ENCODE measurements at regions not wholly inside any gene's neighbourhood (a gene's known extent, or its start where the extent isn't known, plus 50 kb on each side); places are given as distances from the start of the nearest gene placed in this dataset.

GRCh38 chr1:25068829-25069228 lies 138.8 kb upstream of the RUNX3 start:
- Histone ChIP-seq H3K4me1 (ENCODE audit: control insufficient read depth, insufficient read depth, low read depth, low read length) (peaks cover 2% of the 10 kb centered on the region), H4K91ac (ENCODE audit: low read length) (no peak overlapping the region), H2BK12ac (ENCODE audit: low read length in 2 of 2) (no peak overlapping the region), H3K36me3 (ENCODE audit: control insufficient read depth in 1 of 2, insufficient read depth in 2 of 2, low read depth in 1 of 2, low read length in 2 of 2) (no peaks in the 10 kb centered on the region), H3K27ac (ENCODE audit: low read length, poor library complexity, severe bottlenecking) (no peak overlapping the region), H2BK5ac (ENCODE audit: low read depth, low read length, poor library complexity, severe bottlenecking) (no peak overlapping the region), H3K14ac (ENCODE audit: low read length in 2 of 2) (no peak overlapping the region), H3K9ac (ENCODE audit: low read length) (no peak overlapping the region), H3K18ac (ENCODE audit: low read depth in 1 of 2, low read length in 2 of 2) (no peak overlapping the region), H2AFZ (ENCODE audit: low read depth, low read length) (no peak overlapping the region), H3K79me1 (replicated peaks; ENCODE audit: low read length, poor library complexity, severe bottlenecking) (no peaks in the 10 kb centered on the region), H2AK5ac (ENCODE audit: low read length, severe bottlenecking) (no peak overlapping the region), H3K4ac (ENCODE audit: low read depth in 1 of 2, low read length in 2 of 2) (no peak overlapping the region), H3K9me3 (ENCODE audit: control insufficient read depth, low read length) (no peaks in the 10 kb centered on the region), H3K4me2 (ENCODE audit: low read length, poor library complexity, severe bottlenecking) (no peak overlapping the region), H2BK120ac (ENCODE audit: low read depth, low read length) (no peak overlapping the region), H3K27me3 (ENCODE audit: control insufficient read depth in 1 of 2, insufficient read depth in 1 of 2, low read length in 2 of 2) (peaks cover 52 to 71% of the 10 kb centered on the region in 2 experiments), H4K8ac (ENCODE audit: low read length) (no peak overlapping the region), H3K23ac (ENCODE audit: low read length in 2 of 2) (no peak overlapping the region), H2BK15ac (ENCODE audit: low read depth, poor library complexity, severe bottlenecking) (no peak overlapping the region), H3K4me3 (ENCODE audit: insufficient read depth in 1 of 2, low read depth in 1 of 2, low read length in 2 of 2) (no peak overlapping the region)
- DNase-seq: no peak
- WGBS: 90% methylated on average over 4 of the region's 4 CpGs

- DNase-seq: no peak
- peaks cover 52 to 74% of the 10 kb centered on the region in 2 experiments for H3K27me3 ChIP-seq (ENCODE audit: control insufficient read depth in 1 of 2, insufficient read depth in 1 of 2, low read length in 2 of 2)
- no peak overlapping the region for H4K8ac ChIP-seq (ENCODE audit: low read length)
Measured at GRCh38 chr1:25068316-25068715, 138.2 kb upstream of the RUNX3 start.

GRCh38 chr1:25067518-25068251 lies 137.6 kb upstream of the RUNX3 start:
- H3K9me3 ChIP-seq (ENCODE audit: control insufficient read depth, low read length): no peaks in the 10 kb centered on the region
- H2BK120ac ChIP-seq (ENCODE audit: low read depth, low read length): no peak overlapping the region
- no peak overlapping the region for H2BK12ac ChIP-seq (ENCODE audit: low read length in 2 of 2)
- H3K27ac ChIP-seq (ENCODE audit: low read length, poor library complexity, severe bottlenecking): no peak overlapping the region
- H3K4ac ChIP-seq (ENCODE audit: low read depth in 1 of 2, low read length in 2 of 2): no peak overlapping the region
- H3K9ac ChIP-seq (ENCODE audit: low read length): no peak overlapping the region
- no peak overlapping the region for H3K23ac ChIP-seq (ENCODE audit: low read length in 2 of 2)
- no peak overlapping the region for H2BK5ac ChIP-seq (ENCODE audit: low read depth, low read length, poor library complexity, severe bottlenecking)
- no peak overlapping the region for H2AFZ ChIP-seq (ENCODE audit: low read depth, low read length)
- peaks cover 2% of the 10 kb centered on the region for H3K4me1 ChIP-seq (ENCODE audit: control insufficient read depth, insufficient read depth, low read depth, low read length)
- no peak overlapping the region for H3K18ac ChIP-seq (ENCODE audit: low read depth in 1 of 2, low read length in 2 of 2)
- no peak overlapping the region for H4K8ac ChIP-seq (ENCODE audit: low read length)
- H3K4me3 ChIP-seq (ENCODE audit: insufficient read depth in 1 of 2, low read depth in 1 of 2, low read length in 2 of 2): no peak overlapping the region
- H2AK5ac ChIP-seq (ENCODE audit: low read length, severe bottlenecking): no peak overlapping the region
- H3K27me3 ChIP-seq (ENCODE audit: control insufficient read depth in 1 of 2, insufficient read depth in 1 of 2, low read length in 2 of 2): peaks cover 52 to 80% of the 10 kb centered on the region in 2 experiments
- H3K36me3 ChIP-seq (ENCODE audit: control insufficient read depth in 1 of 2, insufficient read depth in 2 of 2, low read depth in 1 of 2, low read length in 2 of 2): no peaks in the 10 kb centered on the region
- no peak overlapping the region for H3K4me2 ChIP-seq (ENCODE audit: low read length, poor library complexity, severe bottlenecking)
- no peaks in the 10 kb centered on the region for H3K79me1 ChIP-seq (replicated peaks; ENCODE audit: low read length, poor library complexity, severe bottlenecking)
- no peak overlapping the region for H2BK15ac ChIP-seq (ENCODE audit: low read depth, poor library complexity, severe bottlenecking)
- no peak overlapping the region for H3K14ac ChIP-seq (ENCODE audit: low read length in 2 of 2)
- 71% methylated on average over 8 of the region's 9 CpGs for WGBS
- no peak for DNase-seq
- H4K91ac ChIP-seq (ENCODE audit: low read length): no peak overlapping the region

More at GRCh38 chr1:25068316-25068715, 138.2 kb upstream of the RUNX3 start:
- Histone ChIP-seq H3K9ac (ENCODE audit: low read length) (no peak overlapping the region), H4K91ac (ENCODE audit: low read length) (no peak overlapping the region), H2BK5ac (ENCODE audit: low read depth, low read length, poor library complexity, severe bottlenecking) (no peak overlapping the region), H3K4me3 (ENCODE audit: insufficient read depth in 1 of 2, low read depth in 1 of 2, low read length in 2 of 2) (no peak overlapping the region), H2BK120ac (ENCODE audit: low read depth, low read length) (no peak overlapping the region), H3K4me1 (ENCODE audit: control insufficient read depth, insufficient read depth, low read depth, low read length) (peaks cover 2% of the 10 kb centered on the region), H3K4ac (ENCODE audit: low read depth in 1 of 2, low read length in 2 of 2) (no peak overlapping the region), H2BK15ac (ENCODE audit: low read depth, poor library complexity, severe bottlenecking) (no peak overlapping the region), H3K79me1 (replicated peaks; ENCODE audit: low read length, poor library complexity, severe bottlenecking) (no peaks in the 10 kb centered on the region), H3K14ac (ENCODE audit: low read length in 2 of 2) (no peak overlapping the region), H2BK12ac (ENCODE audit: low read length in 2 of 2) (no peak overlapping the region), H2AK5ac (ENCODE audit: low read length, severe bottlenecking) (no peak overlapping the region), H3K9me3 (ENCODE audit: control insufficient read depth, low read length) (no peaks in the 10 kb centered on the region), H3K23ac (ENCODE audit: low read length in 2 of 2) (no peak overlapping the region), H3K18ac (ENCODE audit: low read depth in 1 of 2, low read length in 2 of 2) (no peak overlapping the region), H3K4me2 (ENCODE audit: low read length, poor library complexity, severe bottlenecking) (no peak overlapping the region), H2AFZ (ENCODE audit: low read depth, low read length) (no peak overlapping the region), H3K36me3 (ENCODE audit: control insufficient read depth in 1 of 2, insufficient read depth in 2 of 2, low read depth in 1 of 2, low read length in 2 of 2) (no peaks in the 10 kb centered on the region), H3K27ac (ENCODE audit: low read length, poor library complexity, severe bottlenecking) (no peak overlapping the region)
- 83% methylated on average over 6 of the region's 6 CpGs for WGBS

GRCh38 chr1:25066731-25067517 lies 136.8 kb upstream of the RUNX3 start:
- no peak overlapping the region for H3K27ac ChIP-seq (ENCODE audit: low read length, poor library complexity, severe bottlenecking)
- no peaks in the 10 kb centered on the region for H3K36me3 ChIP-seq (ENCODE audit: control insufficient read depth in 1 of 2, insufficient read depth in 2 of 2, low read depth in 1 of 2, low read length in 2 of 2)
- H3K23ac ChIP-seq (ENCODE audit: low read length in 2 of 2): no peak overlapping the region
- no peak overlapping the region for H2BK5ac ChIP-seq (ENCODE audit: low read depth, low read length, poor library complexity, severe bottlenecking)
- H3K9me3 ChIP-seq (ENCODE audit: control insufficient read depth, low read length): no peaks in the 10 kb centered on the region
- DNase-seq: no peak
- H2BK12ac ChIP-seq (ENCODE audit: low read length in 2 of 2): no peak overlapping the region
- no peak overlapping the region for H4K91ac ChIP-seq (ENCODE audit: low read length)
- H3K4ac ChIP-seq (ENCODE audit: low read depth in 1 of 2, low read length in 2 of 2): no peak overlapping the region
- H3K27me3 ChIP-seq (ENCODE audit: control insufficient read depth in 1 of 2, insufficient read depth in 1 of 2, low read length in 2 of 2): peaks cover 57 to 87% of the 10 kb centered on the region in 2 experiments
- WGBS: 70% methylated on average over 9 of the region's 12 CpGs
- no peak overlapping the region for H3K18ac ChIP-seq (ENCODE audit: low read depth in 1 of 2, low read length in 2 of 2)
- no peaks in the 10 kb centered on the region for H3K79me1 ChIP-seq (replicated peaks; ENCODE audit: low read length, poor library complexity, severe bottlenecking)
- no peak overlapping the region for H3K14ac ChIP-seq (ENCODE audit: low read length in 2 of 2)
- H4K8ac ChIP-seq (ENCODE audit: low read length): no peak overlapping the region
- no peak overlapping the region for H2BK120ac ChIP-seq (ENCODE audit: low read depth, low read length)
- no peak overlapping the region for H2BK15ac ChIP-seq (ENCODE audit: low read depth, poor library complexity, severe bottlenecking)
- H3K4me1 ChIP-seq (ENCODE audit: control insufficient read depth, insufficient read depth, low read depth, low read length): peaks cover 2% of the 10 kb centered on the region
- H2AFZ ChIP-seq (ENCODE audit: low read depth, low read length): no peak overlapping the region
- H2AK5ac ChIP-seq (ENCODE audit: low read length, severe bottlenecking): no peak overlapping the region
- no peak overlapping the region for H3K4me3 ChIP-seq (ENCODE audit: insufficient read depth in 1 of 2, low read depth in 1 of 2, low read length in 2 of 2)
- H3K4me2 ChIP-seq (ENCODE audit: low read length, poor library complexity, severe bottlenecking): no peak overlapping the region
- no peak overlapping the region for H3K9ac ChIP-seq (ENCODE audit: low read length)

All from mesenchymal stem cell (in vitro differentiated cells and primary cell).